ENCODE measurements at regions not wholly inside any gene's neighbourhood (a gene's known extent, or its start where the extent isn't known, plus 50 kb on each side); places are given as distances from the start of the nearest gene placed in this dataset.

- no peaks in the 10 kb centered on the region for H3K36me3 ChIP-seq (replicated peaks in 1 of 2; ENCODE audit: control insufficient read depth in 1 of 2, insufficient read depth in 2 of 2, low read length in 2 of 2)
- no peak for DNase-seq
- no peaks in the 10 kb centered on the region for H3K36me3 Mint-ChIP-seq
- H3K4me1 ChIP-seq (ENCODE audit: control insufficient read depth in 1 of 2, insufficient read depth in 2 of 2, low read length in 2 of 2): no peaks in the 10 kb centered on the region
- intact Hi-C loops (cut with micrococcal nuclease): no loop called here
- H3K4me3 Mint-ChIP-seq: no peak overlapping the region
- no peaks in the 10 kb centered on the region for H4K20me1 ChIP-seq (ENCODE audit: insufficient read depth, low read length)
- no peaks in the 10 kb centered on the region for H3K4me1 Mint-ChIP-seq
- no peak overlapping the region for H3K9ac ChIP-seq (ENCODE audit: insufficient read depth, low read length, poor library complexity, severe bottlenecking)
- H3K9me3 ChIP-seq (replicated peaks in 1 of 2; ENCODE audit: control insufficient read depth in 1 of 2, insufficient read depth in 1 of 2, low read length in 2 of 2): peaks cover 0 to 3% of the 10 kb centered on the region in 2 donors
- H3K4me3 ChIP-seq (replicated peaks in 1 of 3; ENCODE audit: low read depth in 2 of 3, low read length in 3 of 3): no peak overlapping the region
- no CpG with 5 or more reads among the region's 1 CpG for WGBS (ENCODE audit: insufficient coverage)
- H3K27me3 ChIP-seq (ENCODE audit: control insufficient read depth in 2 of 2, insufficient read depth in 2 of 2, low read length in 2 of 2): no peaks in the 10 kb centered on the region
- TF ChIP-seq, protein P1, sequence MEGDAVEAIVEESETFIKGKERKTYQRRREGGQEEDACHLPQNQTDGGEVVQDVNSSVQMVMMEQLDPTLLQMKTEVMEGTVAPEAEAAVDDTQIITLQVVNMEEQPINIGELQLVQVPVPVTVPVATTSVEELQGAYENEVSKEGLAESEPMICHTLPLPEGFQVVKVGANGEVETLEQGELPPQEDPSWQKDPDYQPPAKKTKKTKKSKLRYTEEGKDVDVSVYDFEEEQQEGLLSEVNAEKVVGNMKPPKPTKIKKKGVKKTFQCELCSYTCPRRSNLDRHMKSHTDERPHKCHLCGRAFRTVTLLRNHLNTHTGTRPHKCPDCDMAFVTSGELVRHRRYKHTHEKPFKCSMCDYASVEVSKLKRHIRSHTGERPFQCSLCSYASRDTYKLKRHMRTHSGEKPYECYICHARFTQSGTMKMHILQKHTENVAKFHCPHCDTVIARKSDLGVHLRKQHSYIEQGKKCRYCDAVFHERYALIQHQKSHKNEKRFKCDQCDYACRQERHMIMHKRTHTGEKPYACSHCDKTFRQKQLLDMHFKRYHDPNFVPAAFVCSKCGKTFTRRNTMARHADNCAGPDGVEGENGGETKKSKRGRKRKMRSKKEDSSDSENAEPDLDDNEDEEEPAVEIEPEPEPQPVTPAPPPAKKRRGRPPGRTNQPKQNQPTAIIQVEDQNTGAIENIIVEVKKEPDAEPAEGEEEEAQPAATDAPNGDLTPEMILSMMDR (IDR thresholded peaks at IDR 0.05): no peak
- H3K4me2 ChIP-seq (replicated peaks; ENCODE audit: extremely low read depth, low read length, poor library complexity, severe bottlenecking): no peak overlapping the region
- no peaks in the 10 kb centered on the region for H3K79me2 ChIP-seq (ENCODE audit: insufficient read depth, low read length)
- H3K27ac ChIP-seq (ENCODE audit: low read depth in 1 of 2, low read length in 2 of 2): no peak overlapping the region
- H2AFZ ChIP-seq (ENCODE audit: insufficient read depth, low read depth, low read length, poor library complexity, severe bottlenecking): no peak overlapping the region
- peaks cover 0 to 9% (median 4%) of the 10 kb centered on the region in 7 donors for H3K9me3 Mint-ChIP-seq
- H3K27ac Mint-ChIP-seq: no peak overlapping the region
- H3K27me3 Mint-ChIP-seq (ENCODE audit: low read depth in 3 of 3): peaks cover 0 to 2% (median 0%) of the 10 kb centered on the region in 3 donors
Observed at GRCh38 chr1:76003946-76004345, 70.6 kb upstream of the ST6GALNAC3 start.

DNA sequence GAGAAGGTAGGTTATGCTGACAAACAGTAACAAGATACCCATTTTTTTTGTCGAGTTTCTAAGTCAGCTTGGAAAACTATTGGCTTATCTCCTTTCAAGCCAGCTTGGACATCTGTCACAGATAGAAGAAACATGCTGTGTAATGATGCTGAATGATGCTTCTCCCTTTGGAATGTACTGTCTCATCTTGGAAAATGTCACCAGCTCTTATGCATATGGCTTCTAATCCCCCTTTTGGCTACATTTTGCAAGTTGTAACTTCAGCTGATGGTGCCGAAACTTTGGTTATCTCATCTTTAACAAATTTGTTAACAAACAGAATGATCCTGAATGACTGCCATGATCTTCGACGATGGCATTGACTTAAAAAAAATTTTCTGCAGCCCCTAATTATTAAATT is 68.8 kb upstream of the ST6GALNAC3 start:
- Histone ChIP-seq H3K27ac (ENCODE audit: low read depth in 1 of 2, low read length in 2 of 2) (no peak overlapping the region), H3K4me3 (replicated peaks in 1 of 3; ENCODE audit: low read depth in 2 of 3, low read length in 3 of 3) (no peak overlapping the region), H3K36me3 (replicated peaks in 1 of 2; ENCODE audit: control insufficient read depth in 1 of 2, insufficient read depth in 2 of 2, low read length in 2 of 2) (no peaks in the 10 kb centered on the region), H3K4me1 (ENCODE audit: control insufficient read depth in 1 of 2, insufficient read depth in 2 of 2, low read length in 2 of 2) (no peaks in the 10 kb centered on the region), H3K9ac (ENCODE audit: insufficient read depth, low read length, poor library complexity, severe bottlenecking) (no peak overlapping the region), H3K79me2 (ENCODE audit: insufficient read depth, low read length) (no peaks in the 10 kb centered on the region), H2AFZ (ENCODE audit: insufficient read depth, low read depth, low read length, poor library complexity, severe bottlenecking) (no peak overlapping the region), H3K4me2 (replicated peaks; ENCODE audit: extremely low read depth, low read length, poor library complexity, severe bottlenecking) (no peak overlapping the region), H4K20me1 (ENCODE audit: insufficient read depth, low read length) (no peaks in the 10 kb centered on the region), H3K27me3 (ENCODE audit: control insufficient read depth in 2 of 2, insufficient read depth in 2 of 2, low read length in 2 of 2) (no peaks in the 10 kb centered on the region), H3K9me3 (replicated peaks in 1 of 2; ENCODE audit: control insufficient read depth in 1 of 2, insufficient read depth in 1 of 2, low read length in 2 of 2) (peaks cover 0 to 2% of the 10 kb centered on the region in 2 donors)
- intact Hi-C loops (cut with micrococcal nuclease): no loop called here
- no peak overlapping the region for H3K27ac Mint-ChIP-seq
- peaks cover 0 to 2% (median 2%) of the 10 kb centered on the region in 3 donors for H3K27me3 Mint-ChIP-seq (ENCODE audit: low read depth in 3 of 3)
- H3K9me3 Mint-ChIP-seq: peaks cover 0 to 4% (median 2%) of the 10 kb centered on the region in 7 donors
- TF ChIP-seq, protein P1 (IDR thresholded peaks at IDR 0.05): no peak
- WGBS (ENCODE audit: insufficient coverage): 90% methylated on average over 2 of the region's 4 CpGs
- no peaks in the 10 kb centered on the region for H3K4me1 Mint-ChIP-seq
- no peak overlapping the region for H3K4me3 Mint-ChIP-seq
- DNase-seq: no peak
- no peaks in the 10 kb centered on the region for H3K36me3 Mint-ChIP-seq

Data from CD14-positive monocyte (primary cell).